ENCODE measurements at regions not wholly inside any gene's neighbourhood (a gene's known extent, or its start where the extent isn't known, plus 50 kb on each side); places are given as distances from the start of the nearest gene placed in this dataset.

- Histone ChIP-seq H3K4me1 (ENCODE audit: control insufficient read depth in 2 of 2, insufficient read depth in 2 of 2, low read length in 2 of 2) (peaks cover 22 to 29% of the 10 kb centered on the region in 2 donors), H3K9ac (ENCODE audit: low read length) (no peak overlapping the region), H3K9me3 (ENCODE audit: control extremely low read depth in 1 of 3, control insufficient read depth in 2 of 3, insufficient read depth in 1 of 3, low read length in 2 of 3) (no peaks in the 10 kb centered on the region), H2AFZ (ENCODE audit: insufficient read depth, low read depth, low read length, poor library complexity, severe bottlenecking) (no peak overlapping the region), H3K79me2 (ENCODE audit: control insufficient read depth, insufficient read depth, low read length) (no peaks in the 10 kb centered on the region), H3K36me3 (replicated peaks in 1 of 2; ENCODE audit: control extremely low read depth in 1 of 2, control insufficient read depth in 1 of 2, extremely low read depth in 1 of 2, insufficient read depth in 2 of 2, low read length in 1 of 2) (no peaks in the 10 kb centered on the region), H4K20me1 (ENCODE audit: control insufficient read depth, insufficient read depth, low read length, poor library complexity, severe bottlenecking) (no peaks in the 10 kb centered on the region), H3K27me3 (replicated peaks in 1 of 4; ENCODE audit: control extremely low read depth in 1 of 4, control insufficient read depth in 3 of 4, insufficient read depth in 4 of 4, low read length in 3 of 4) (no peaks in the 10 kb centered on the region), H3K27ac (ENCODE audit: low read length in 2 of 2) (peak overlapping the region in 1 of 2 donors; percentile 61), H3K4me3 (ENCODE audit: control extremely low read depth in 1 of 5, extremely low read depth in 1 of 5, insufficient read depth in 1 of 5, low read depth in 2 of 5, low read length in 4 of 5) (no peak overlapping the region), H3K4me2 (replicated peaks; ENCODE audit: low read depth, low read length, poor library complexity, severe bottlenecking) (peak overlapping the region; percentile 33)
- no CpG with 5 or more reads among the region's 1 CpG for WGBS (ENCODE audit: insufficient coverage)
- Mint-ChIP-seq H3K27me3 (no peaks in the 10 kb centered on the region), H3K9me3 (ENCODE audit: insufficient read depth) (no peaks in the 10 kb centered on the region), H3K27ac (no peak overlapping the region), H3K4me1 (peaks cover 21% of the 10 kb centered on the region), H3K4me3 (no peak overlapping the region)
- POLR2A ChIA-PET: no interaction called here
- CTCF ChIA-PET: no interaction called here
- intact Hi-C loops (cut with micrococcal nuclease): no loop called here
- ATAC-seq (ENCODE audit: low read depth): no peak
- no peak for DNase-seq
- TF ChIP-seq CTCF (IDR thresholded peaks at IDR 0.05) (no peak), EZH2 (IDR thresholded peaks at IDR 0.05; ENCODE audit: borderline replicate concordance, insufficient read depth, low read depth, low read length, poor library complexity, severe bottlenecking) (no peak)
Measured at GRCh38 chr6:137768935-137769334, 98.1 kb upstream of the TNFAIP3 start.

GRCh38 chr6:137769797-137770362, 97.2 kb upstream of the TNFAIP3 start:
- Mint-ChIP-seq H3K27ac (no peak overlapping the region), H3K9me3 (ENCODE audit: insufficient read depth) (no peaks in the 10 kb centered on the region), H3K4me1 (peaks cover 21% of the 10 kb centered on the region), H3K27me3 (no peaks in the 10 kb centered on the region), H3K4me3 (no peak overlapping the region)
- Histone ChIP-seq H3K4me2 (replicated peaks; ENCODE audit: low read depth, low read length, poor library complexity, severe bottlenecking) (no peak overlapping the region), H2AFZ (ENCODE audit: insufficient read depth, low read depth, low read length, poor library complexity, severe bottlenecking) (no peak overlapping the region), H3K36me3 (replicated peaks in 1 of 2; ENCODE audit: control extremely low read depth in 1 of 2, control insufficient read depth in 1 of 2, extremely low read depth in 1 of 2, insufficient read depth in 2 of 2, low read length in 1 of 2) (no peaks in the 10 kb centered on the region), H3K4me3 (ENCODE audit: control extremely low read depth in 1 of 5, extremely low read depth in 1 of 5, insufficient read depth in 1 of 5, low read depth in 2 of 5, low read length in 4 of 5) (no peak overlapping the region), H4K20me1 (ENCODE audit: control insufficient read depth, insufficient read depth, low read length, poor library complexity, severe bottlenecking) (no peaks in the 10 kb centered on the region), H3K79me2 (ENCODE audit: control insufficient read depth, insufficient read depth, low read length) (no peaks in the 10 kb centered on the region), H3K9me3 (ENCODE audit: control extremely low read depth in 1 of 3, control insufficient read depth in 2 of 3, insufficient read depth in 1 of 3, low read length in 2 of 3) (no peaks in the 10 kb centered on the region), H3K4me1 (ENCODE audit: control insufficient read depth in 2 of 2, insufficient read depth in 2 of 2, low read length in 2 of 2) (peaks cover 22 to 29% of the 10 kb centered on the region in 2 donors), H3K27me3 (replicated peaks in 1 of 4; ENCODE audit: control extremely low read depth in 1 of 4, control insufficient read depth in 3 of 4, insufficient read depth in 4 of 4, low read length in 3 of 4) (no peaks in the 10 kb centered on the region), H3K27ac (ENCODE audit: low read length in 2 of 2) (no peak overlapping the region), H3K9ac (ENCODE audit: low read length) (no peak overlapping the region)
- peak; percentile 20 for DNase-seq
- CTCF ChIA-PET: no interaction called here
- 59% methylated on average over 5 of the region's 6 CpGs for WGBS (ENCODE audit: insufficient coverage)
- TF ChIP-seq EZH2 (IDR thresholded peaks at IDR 0.05; ENCODE audit: borderline replicate concordance, insufficient read depth, low read depth, low read length, poor library complexity, severe bottlenecking) (no peak), CTCF (IDR thresholded peaks at IDR 0.05) (no peak)
- intact Hi-C loops (cut with micrococcal nuclease): no loop called here
- no peak for ATAC-seq (ENCODE audit: low read depth)
- POLR2A ChIA-PET: no interaction called here
